ENCODE measurements at regions not wholly inside any gene's neighbourhood (a gene's known extent, or its start where the extent isn't known, plus 50 kb on each side); places are given as distances from the start of the nearest gene placed in this dataset.

- TF ChIP-seq, protein P1, sequence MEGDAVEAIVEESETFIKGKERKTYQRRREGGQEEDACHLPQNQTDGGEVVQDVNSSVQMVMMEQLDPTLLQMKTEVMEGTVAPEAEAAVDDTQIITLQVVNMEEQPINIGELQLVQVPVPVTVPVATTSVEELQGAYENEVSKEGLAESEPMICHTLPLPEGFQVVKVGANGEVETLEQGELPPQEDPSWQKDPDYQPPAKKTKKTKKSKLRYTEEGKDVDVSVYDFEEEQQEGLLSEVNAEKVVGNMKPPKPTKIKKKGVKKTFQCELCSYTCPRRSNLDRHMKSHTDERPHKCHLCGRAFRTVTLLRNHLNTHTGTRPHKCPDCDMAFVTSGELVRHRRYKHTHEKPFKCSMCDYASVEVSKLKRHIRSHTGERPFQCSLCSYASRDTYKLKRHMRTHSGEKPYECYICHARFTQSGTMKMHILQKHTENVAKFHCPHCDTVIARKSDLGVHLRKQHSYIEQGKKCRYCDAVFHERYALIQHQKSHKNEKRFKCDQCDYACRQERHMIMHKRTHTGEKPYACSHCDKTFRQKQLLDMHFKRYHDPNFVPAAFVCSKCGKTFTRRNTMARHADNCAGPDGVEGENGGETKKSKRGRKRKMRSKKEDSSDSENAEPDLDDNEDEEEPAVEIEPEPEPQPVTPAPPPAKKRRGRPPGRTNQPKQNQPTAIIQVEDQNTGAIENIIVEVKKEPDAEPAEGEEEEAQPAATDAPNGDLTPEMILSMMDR (IDR thresholded peaks at IDR 0.05; ENCODE audit: low read depth, low read length, poor library complexity, severe bottlenecking), result no peak
- no peak for TF ChIP-seq EZH2phosphoT487 (IDR thresholded peaks at IDR 0.05; ENCODE audit: borderline replicate concordance, low read length)
Measured at GRCh38 chr19:31885280-31885853, 460.0 kb upstream of the ZNF507 start.
